ENCODE measurements at regions not wholly inside any gene's neighbourhood (a gene's known extent, or its start where the extent isn't known, plus 50 kb on each side); places are given as distances from the start of the nearest gene placed in this dataset.

DNA sequence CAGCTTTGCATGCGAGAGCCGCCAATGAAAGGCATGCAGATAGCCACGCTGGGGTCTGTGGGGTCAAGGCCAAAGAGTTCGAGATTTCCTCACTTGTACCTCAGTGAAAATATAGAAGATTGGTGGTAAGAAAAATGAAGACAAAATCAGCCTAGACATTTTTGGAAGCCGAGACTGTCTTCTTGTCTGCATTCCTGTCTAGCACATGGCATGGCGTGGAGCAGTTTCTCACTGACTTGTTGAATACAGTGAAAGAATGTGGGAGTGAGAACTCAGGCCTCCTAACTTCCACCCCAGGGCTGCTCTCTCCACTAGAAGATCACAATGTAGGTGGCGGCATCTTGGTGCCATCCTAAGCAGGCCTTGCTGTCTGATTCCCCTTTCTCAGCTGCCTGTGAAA, 740.8 kb upstream of the HS6ST1 start:
- no peak for FAIRE-seq

DNA sequence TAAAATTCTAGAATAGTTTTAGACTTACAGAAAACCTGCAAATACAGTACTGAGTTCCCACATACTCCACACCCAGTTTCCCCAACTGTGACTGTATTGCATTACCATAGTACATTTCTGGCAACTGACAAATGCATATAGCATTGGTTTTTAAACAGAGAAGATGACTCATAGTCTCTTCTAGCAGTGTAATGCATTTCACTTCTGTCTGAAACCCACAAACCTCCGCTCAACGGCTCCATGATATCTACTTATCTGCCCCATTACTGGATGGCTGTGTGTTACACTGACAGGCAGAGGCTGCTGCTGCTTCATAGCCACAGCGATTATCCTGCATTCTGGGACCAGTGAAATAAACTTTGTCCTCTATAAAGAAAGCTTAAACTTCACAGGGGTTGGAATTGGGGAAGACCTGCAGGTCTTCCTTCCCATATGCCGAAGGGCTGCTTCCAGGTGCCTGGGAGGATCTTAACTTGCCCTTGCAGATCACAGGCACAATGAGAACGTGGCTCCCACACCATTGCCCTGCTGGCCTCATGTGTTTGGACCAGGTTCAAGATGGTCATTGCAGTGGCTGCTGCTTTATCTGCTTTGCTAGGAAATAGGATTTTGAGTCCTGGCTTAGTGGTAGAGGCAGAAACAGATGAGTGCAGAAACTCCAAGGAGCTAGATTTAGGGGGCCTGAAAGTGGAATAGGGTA, 742.6 kb upstream of the HS6ST1 start:
- FAIRE-seq, result no peak

DNA sequence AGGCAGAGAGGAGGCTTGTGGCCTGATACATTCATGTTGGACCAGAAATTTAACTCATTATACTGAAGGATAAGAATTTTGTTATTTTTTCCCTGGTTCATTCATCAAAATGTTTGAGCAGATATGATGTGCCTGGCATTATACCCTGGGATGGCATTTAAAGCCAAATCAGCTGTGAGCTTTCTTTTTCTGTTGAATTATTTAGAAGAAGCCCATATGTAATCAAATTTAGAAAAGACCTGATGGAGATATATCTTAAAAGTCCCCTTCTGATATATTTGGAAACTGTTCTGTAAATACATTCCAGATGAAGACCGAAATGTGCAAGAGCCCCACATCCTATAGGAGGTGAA, 743.1 kb upstream of the HS6ST1 start:
- FAIRE-seq, result no peak

DNA sequence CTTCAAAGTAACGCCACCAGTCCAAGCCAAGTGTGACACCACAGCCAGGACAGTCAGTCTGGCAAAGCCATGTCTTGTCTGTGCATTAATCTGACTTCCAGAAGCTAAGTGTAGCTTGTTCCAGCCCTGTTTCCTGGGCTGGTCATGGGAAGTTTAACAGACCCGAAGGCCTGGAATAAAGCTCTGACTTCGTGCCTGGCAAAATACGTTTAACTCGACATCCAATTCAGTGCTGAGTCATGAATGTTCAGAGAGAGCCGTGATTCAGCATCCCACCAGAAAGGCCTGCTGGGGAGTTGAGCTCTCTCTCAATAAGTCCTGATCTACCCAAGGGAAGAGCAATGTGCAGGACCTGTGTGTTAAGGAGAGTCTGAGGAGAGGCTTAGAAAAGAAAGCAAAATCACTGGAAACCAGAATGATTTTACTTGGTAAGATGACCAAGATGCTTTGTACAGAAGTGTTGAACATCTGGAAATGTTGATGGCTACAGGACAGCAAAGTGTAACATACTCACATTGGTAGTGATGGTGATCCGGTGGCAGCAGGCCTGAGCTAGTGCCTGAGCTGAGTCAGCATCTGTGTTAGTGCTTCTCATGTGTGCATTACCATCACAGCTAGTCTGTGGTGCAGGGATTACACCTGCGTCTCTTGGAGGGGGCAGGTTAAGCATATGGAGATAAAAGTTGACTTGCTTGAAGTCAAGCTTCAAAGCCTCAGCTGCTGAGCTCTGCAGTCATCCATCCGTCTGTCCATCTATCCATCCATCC, 743.7 kb upstream of the HS6ST1 start:
- FAIRE-seq, result no peak

DNA sequence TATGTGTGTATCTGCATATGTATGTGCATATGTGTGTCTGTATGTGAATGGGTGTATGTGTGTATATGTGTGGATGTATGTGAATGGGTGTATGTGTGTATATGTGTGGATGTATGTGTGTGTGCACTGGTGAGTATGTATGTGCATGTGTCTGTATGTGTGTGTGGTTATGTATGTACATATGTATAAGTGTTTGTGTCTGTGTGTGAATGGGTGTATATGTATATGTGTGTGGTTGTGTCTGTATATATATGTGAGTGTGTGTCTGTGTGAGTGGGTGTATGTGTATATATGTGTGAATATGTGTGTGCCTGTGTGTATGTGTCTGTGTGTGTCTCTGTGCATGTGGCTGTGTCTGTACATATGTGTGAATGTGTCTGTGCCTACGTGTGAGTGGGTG, 748.4 kb upstream of the HS6ST1 start:
- FAIRE-seq, result no peak

DNA sequence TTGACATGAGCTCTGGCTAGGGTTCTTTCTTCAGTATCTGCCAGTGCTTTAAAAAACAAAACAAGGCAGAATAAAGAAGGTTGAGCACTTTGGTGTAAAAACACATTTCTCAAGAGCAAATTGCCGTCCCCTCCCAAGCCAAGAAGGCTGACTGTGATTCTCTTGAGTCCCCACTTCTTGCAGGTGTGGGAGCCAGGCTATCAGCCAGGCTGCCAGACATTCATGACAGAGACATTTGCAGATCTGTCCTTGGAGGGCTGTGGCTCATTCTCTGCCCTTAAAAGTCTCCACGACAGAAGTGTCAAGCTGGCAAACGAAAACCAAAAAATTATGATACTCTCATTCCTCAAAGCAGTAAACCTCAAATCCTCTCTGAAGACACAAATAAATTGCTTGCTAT, 749.3 kb upstream of the HS6ST1 start:
- FAIRE-seq, result no peak

DNA sequence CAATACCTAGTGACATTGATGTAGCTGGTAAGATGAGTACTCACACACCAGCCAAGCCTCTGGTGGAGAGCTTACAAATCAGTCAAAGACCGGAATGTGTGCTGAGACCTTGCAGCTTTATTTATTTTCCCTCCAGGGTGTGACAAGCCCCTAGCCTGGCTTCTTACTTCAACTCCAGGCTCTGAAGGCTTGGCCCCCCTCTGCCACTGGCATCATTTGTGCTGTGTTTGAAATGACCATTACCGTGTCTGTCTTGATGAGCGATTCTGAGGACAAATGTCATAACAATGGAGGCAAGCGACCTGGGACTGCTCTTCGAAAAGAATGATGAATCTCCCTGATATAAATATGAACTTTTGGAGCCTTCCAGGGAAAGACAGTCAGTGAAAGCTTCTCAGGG, 749.9 kb upstream of the HS6ST1 start:
- no peak for FAIRE-seq

DNA sequence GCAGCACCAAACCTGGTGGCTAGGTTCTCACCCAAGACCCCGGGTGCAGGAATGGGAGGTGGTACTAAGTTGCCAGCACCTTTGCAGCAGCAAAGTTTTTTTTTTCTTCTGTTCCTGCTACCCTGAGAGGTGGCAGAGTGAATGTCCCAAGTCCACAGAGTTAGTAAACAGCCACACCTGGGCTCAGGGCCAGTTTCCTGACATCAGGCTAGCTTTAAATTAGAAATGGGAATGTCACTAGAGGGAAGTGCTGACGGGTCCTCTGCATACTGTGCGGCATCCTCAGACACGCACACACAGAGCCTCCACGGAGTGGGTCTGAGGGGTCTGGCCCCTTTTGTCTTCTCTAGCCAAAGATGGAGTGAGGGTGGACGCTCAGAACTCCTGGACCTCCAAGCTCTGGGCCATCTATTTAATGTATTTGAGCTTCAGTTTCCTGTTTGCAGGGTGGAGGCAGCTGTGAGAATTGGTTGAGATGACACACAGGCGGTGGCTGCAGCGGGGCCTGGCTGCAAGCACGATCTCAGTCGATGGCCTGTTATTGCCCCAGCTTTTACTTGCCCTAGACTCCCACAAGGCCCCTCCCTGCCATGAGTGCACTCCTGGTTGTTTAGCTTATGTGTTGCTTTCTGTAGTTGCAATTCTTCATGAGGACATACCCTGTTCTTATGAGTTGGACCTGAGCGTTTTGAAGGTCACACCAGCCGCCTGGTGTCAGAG, 751.4 kb upstream of the HS6ST1 start:
- FAIRE-seq, result no peak

DNA sequence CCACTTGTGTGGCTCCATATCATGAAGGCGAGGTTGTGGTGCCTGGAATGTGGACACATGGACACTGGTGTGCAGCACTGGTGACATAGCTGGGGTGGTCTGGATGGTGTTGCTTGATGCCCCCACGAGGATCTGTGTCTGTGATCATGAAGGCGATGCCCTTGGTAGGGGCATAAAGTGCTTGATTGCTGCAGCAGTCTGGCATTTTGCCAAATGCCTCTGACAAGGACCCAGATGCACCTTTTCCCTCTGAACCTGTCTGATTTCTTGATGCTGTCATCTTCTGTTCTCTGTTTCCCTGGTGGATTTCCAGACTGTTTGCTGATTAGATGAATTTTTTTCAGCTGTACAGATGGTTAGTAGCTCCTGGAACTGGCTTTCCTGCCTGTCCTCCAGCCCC, 752.0 kb upstream of the HS6ST1 start:
- no peak for FAIRE-seq

DNA sequence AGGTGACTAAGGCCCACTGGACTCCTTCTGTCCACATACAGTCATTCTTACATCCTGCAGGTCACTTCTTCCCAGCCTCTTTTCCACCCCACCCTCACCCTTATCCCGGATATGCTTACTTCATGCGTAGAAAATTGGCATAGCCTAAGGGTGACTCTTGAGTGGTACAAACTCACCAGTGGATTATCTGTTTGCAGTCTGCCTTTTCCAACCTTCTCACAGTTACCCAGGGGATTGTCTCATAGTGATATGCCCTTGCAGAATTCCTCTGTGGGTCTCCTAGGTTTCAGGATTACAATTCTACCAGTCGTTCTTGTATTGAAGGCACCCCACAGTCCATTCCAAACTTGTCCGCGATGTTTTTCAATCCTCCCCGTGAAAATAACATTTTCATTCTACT, 752.9 kb upstream of the HS6ST1 start:
- FAIRE-seq, result no peak

DNA sequence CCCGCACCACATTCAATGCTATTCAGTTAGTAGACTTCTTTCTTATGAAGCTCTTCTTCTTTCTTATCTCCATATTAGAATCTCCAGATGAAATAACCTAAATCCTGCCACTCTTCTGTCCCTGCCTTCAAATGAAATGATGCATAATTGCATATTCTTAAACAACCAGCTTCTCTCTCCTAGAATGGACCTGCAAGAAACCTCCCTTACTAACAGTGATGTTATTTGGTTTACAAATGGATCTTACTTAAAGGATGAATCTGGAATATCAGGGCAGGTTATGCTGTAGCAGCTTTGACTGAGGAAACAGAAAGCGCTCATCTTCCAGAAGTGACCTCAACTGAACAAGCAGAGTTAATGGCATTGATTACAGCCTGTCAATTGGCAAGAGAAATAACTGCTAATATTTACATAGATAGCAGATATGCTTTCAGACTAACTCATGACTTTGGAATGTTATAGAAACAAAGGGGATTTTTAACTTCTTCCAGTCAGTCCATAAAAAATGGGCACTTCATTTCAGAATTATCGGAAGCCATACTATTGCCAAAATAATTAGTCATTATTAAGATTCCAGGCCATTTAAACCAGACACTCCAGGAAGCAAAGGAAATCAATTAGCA, 755.7 kb upstream of the HS6ST1 start:
- no peak for FAIRE-seq

DNA sequence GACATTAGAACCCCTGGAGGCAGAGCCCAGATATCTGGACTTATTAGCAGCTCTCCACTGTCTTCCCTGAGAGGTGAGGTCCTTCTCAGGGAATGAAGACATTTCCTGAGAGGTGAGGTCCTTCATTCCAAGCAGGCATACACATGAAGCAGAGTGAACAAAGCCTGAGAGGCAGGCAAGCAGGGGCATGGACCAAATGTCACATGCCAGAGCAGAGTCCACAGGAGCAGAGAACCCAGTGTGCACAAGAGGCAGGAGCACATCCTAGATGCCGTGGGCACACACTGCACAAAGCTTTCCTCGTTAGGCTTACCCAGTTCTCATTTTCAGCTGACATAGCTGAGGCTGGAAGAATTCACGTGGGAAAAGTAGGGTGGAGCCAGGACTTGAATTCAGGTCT, 759.9 kb upstream of the HS6ST1 start:
- FAIRE-seq, result no peak

DNA sequence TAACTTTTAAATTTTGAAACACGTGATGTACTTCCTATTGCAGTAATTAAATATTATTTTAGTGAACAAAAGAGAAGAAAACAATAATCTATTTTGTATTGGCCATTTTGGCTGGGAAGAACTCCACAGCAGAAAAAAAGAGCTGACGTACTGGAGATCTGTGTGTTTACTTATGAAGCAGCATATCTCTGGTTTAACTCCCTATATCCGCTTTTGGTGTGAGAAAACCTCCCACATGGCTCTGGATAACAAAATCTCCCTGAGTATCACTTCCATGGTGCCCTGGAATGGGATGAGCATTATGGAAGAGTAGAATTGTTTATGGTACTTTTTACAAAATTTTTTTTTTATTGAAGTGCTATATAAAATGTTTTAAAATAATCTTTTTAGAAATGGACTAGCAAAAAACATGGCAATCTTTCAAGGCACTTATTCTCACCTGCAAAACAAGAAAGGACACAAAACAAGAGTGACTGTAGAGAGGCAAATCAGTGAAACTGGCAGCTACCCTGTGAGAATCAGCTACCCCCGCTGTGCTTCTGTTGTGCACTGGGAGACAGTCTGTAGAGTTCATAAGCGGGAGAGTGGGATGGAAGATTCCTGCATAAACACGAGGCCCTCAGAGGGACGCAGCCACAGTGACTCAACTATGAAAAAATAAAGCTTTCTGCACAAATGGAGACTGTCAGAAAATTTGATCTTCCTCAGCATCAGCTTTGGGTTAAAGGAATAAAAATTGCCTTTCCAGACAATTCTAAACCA, 762.2 kb upstream of the HS6ST1 start:
- no peak for FAIRE-seq

DNA sequence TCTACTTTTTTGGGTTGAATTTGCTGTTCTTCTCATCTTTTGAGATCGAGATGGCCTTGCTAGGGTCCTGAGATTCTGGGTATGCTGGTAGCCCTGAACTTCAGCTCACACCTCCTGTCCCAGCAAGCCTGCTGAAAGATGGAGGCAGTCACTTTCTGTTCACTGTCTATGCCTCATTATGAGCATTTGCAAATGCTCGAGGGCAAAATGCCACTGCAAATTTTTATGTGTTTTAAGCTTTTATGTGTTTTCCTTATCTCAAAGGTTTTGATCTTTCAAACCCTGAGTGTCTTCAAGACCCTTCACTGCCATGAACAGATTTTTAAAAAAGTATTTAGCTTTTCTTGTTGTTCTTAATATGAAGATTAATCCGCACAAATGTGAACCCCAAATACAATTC, 766.7 kb upstream of the HS6ST1 start:
- FAIRE-seq, result no peak

DNA sequence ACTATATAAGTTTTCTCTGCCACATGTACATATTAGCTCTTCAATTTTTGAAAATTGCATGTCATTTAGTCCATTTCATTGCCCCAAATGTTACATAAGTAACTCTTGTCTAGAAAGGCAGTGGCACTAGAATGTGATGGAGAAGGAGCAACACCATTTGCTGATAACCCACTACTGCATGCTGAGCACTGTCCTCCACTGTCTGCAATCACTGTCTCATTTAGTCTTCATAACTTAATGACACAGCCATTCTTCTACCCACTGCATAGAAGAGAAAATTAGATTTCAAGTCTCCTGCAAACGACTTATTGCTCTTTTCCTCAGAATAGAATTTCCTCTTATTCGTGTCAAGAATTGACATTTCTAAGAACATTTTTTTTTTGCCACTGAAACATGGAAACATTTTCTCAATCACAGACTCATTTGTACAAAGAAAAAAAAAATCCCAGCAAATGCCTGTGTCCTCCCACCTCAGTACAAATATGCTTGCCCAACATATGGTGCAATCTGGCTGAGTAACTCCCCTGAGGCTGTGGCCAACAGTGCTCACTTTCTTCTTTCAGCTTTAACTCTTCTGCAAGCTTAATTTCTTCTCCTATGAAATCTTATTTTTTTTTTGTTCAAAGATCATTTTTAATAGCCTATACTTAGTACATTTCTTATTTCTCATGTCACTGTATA, 768.6 kb upstream of the HS6ST1 start:
- FAIRE-seq, result no peak

DNA sequence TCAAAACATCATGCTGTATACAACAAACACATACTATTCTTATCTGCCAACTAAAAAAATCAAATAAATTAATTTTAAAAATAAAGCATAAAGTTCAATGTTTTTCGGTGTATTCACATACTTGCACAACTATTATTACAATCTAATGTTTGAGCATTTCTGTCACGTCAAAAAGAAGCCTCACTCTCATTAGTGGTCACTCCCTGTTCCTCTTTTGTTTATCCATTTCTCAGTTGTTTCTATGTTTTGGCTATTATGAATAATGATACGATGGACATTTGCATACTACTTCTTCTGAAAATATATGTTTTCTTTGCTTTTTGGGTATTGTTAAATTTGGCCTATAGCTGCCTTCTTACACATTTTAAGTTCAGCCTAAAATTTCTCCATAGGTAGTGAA, 773.0 kb upstream of the HS6ST1 start:
- no peak for FAIRE-seq

DNA sequence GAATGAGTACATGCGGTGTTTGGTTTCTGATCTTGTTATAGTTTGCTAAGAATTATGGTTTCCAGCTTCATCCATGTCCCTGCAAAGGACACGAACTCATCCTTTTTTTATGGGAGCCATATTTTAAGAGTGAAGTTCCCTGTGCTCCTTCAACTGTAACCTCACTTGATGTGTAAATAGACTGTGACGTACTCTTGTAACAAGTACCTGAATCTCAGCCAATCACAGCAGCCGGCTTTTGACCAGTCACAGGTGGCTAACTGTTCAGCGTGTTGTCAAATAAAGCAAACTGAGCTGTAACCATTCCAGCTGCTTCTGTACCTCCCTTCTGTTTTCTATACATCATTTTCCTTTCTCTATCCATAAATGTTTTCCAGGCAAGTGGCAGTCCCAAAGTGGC, 774.3 kb upstream of the HS6ST1 start:
- no peak for FAIRE-seq

DNA sequence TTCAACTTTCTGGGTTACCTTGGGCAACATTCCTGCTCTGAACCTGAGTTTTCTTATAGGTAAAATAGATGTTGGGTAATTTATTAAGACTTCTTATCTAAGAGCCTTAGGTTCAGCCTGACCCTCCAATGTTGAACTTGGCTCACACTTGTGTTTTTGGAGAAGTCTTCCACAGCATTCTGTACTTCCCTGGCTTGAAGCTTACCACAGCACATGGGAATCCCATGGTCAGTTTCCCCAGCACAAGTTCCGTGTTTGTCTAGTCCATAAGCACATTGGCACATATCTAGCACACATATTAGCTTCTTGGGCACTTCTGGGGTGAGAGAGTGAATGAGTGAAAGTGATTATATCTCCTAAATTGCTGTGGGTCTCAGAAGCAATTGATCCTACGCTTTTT, 782.5 kb upstream of the HS6ST1 start:
- no peak for FAIRE-seq

DNA sequence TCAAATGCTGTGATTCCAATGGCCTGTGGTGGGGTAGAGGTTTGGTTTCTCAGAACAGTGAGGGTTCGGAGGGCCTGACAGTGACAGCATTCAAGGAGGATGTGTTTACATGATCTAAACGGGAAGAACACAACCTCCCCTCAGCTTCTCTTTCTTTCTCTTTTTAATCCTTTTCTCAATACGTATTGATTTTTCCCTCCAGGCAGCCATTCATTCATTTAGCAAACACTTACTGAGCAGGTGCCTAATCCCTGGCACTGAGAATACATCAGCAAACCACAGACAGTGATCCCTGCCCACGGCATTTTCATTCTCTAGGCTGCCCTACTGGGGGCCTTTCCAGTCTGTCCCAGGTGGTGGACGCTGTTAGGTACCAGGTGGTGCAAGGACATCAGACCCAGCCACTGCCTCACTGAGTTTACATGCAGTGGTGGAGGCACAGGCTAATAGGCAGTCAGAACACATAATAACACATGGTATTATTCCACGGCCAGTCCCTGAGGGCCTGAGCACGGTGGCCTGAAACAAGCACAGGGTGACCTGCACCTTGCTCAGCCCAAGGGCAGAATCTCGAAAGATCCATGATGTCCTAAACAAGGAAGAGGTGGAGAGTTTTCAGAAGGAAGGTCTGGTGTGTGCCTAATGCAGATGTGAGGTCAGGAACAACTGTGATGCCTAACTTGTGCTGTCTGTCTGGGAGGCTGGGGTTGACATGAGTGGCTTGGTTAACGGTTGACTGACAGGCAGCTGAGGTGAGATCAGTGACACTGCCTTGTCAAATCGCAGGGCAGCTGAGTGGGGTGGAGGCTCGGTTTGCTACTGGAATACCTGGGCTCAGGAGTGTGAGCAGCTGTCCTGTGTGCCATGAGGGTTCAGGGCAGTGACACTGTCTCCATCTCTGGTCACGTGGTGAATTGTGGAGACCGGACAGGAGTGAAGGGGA, 785.5 kb upstream of the HS6ST1 start:
- FAIRE-seq, result no peak

DNA sequence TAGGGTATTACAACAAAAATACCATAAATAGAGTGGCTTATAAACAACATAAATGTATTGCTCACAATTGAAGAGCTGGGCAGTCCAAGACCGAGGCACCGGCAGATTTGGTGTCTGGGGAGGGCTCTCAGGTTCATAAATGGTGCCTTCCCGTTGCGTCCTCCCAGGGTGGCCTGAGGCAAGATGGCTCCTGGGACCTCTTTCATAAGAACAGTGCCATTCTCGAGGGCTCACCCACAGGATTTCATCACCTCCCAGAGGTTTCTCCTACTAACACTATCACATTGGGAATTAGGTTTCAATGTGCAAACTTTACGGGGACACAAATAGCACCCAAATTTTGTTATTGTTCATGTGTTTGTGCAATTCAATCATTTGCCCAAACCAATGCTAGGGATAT, 793.5 kb upstream of the HS6ST1 start:
- FAIRE-seq, result no peak

DNA sequence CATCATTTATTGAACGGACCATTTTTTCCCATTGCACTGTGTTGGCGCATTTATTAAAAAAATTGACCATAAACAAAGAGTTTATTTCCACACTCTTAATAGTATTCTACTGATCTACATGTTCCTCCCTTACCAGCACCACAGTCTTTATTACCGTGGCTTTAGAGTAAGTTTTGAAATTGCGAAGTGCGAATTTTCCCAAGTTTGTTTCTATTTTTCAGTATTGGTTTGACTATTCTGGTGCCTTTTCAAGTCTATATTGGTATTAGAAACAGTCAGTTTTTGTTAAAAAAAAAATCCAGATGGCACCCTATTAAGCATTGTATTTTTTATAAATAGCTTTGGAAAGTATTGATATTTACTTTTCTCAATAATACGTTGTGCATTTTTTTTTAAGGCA, 795.1 kb upstream of the HS6ST1 start:
- no peak for FAIRE-seq

Data from endometrium (tissue), 2 donors.